ENCODE measurements at regions not wholly inside any gene's neighbourhood (a gene's known extent, or its start where the extent isn't known, plus 50 kb on each side); places are given as distances from the start of the nearest gene placed in this dataset.

DNA sequence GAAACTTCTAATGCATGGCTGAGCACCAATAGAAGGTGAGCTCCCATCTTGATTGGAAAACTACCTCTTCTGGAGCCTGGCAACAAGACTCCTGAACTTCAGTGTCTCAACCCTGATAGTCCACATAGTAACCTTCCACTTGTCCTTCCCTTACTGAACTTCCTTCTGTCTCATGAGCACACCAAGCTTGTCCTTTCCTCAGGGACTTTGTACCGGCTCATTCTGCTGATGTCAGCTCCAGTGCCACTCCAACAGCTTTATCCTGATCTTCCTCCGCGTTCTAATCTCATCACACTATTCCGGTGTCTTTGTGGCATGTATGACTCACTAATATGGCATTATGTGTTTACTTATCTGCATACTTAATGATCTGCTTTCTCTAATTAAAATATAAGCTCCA lies 862.0 kb upstream of the ID2 start:
- H3K4me1 ChIP-seq (ENCODE audit: control insufficient read depth in 4 of 4, insufficient read depth in 4 of 4, low read length in 3 of 4), result no peaks in the 10 kb centered on the region
- 67% methylated on average over 4 of the region's 4 CpGs for WGBS
- DNase-seq (ENCODE audit: low spot score), result no peak
- peaks cover 0 to 3% (median 0%) of the 10 kb centered on the region in 4 donors for H3K27me3 ChIP-seq (ENCODE audit: control insufficient read depth in 4 of 4, insufficient read depth in 4 of 4, low read length in 3 of 4)
- H3K9ac ChIP-seq (ENCODE audit: low read depth in 1 of 2, low read length in 2 of 2), result no peak overlapping the region
- H3K27ac ChIP-seq (ENCODE audit: low read depth in 1 of 2, low read length in 2 of 2), result no peak overlapping the region
- H3K9me3 ChIP-seq (ENCODE audit: control insufficient read depth in 4 of 4, low read length in 3 of 4), result no peaks in the 10 kb centered on the region
- TF ChIP-seq RAD21 (IDR thresholded peaks at IDR 0.05) (no peak), TAF1 (conservative IDR thresholded peaks at IDR 0.05) (no peak), SP1 (IDR thresholded peaks at IDR 0.05) (no peak), FOXA1 (IDR thresholded peaks at IDR 0.05) (no peak)
- TF ChIP-seq, protein P1, sequence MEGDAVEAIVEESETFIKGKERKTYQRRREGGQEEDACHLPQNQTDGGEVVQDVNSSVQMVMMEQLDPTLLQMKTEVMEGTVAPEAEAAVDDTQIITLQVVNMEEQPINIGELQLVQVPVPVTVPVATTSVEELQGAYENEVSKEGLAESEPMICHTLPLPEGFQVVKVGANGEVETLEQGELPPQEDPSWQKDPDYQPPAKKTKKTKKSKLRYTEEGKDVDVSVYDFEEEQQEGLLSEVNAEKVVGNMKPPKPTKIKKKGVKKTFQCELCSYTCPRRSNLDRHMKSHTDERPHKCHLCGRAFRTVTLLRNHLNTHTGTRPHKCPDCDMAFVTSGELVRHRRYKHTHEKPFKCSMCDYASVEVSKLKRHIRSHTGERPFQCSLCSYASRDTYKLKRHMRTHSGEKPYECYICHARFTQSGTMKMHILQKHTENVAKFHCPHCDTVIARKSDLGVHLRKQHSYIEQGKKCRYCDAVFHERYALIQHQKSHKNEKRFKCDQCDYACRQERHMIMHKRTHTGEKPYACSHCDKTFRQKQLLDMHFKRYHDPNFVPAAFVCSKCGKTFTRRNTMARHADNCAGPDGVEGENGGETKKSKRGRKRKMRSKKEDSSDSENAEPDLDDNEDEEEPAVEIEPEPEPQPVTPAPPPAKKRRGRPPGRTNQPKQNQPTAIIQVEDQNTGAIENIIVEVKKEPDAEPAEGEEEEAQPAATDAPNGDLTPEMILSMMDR (IDR thresholded peaks at IDR 0.05; ENCODE audit: low read depth, low read length, missing input control), result no peak
- TF ChIP-seq, protein P2, sequence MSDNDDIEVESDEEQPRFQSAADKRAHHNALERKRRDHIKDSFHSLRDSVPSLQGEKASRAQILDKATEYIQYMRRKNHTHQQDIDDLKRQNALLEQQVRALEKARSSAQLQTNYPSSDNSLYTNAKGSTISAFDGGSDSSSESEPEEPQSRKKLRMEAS (IDR thresholded peaks at IDR 0.05), result no peak
- TF ChIP-seq, protein P3, sequence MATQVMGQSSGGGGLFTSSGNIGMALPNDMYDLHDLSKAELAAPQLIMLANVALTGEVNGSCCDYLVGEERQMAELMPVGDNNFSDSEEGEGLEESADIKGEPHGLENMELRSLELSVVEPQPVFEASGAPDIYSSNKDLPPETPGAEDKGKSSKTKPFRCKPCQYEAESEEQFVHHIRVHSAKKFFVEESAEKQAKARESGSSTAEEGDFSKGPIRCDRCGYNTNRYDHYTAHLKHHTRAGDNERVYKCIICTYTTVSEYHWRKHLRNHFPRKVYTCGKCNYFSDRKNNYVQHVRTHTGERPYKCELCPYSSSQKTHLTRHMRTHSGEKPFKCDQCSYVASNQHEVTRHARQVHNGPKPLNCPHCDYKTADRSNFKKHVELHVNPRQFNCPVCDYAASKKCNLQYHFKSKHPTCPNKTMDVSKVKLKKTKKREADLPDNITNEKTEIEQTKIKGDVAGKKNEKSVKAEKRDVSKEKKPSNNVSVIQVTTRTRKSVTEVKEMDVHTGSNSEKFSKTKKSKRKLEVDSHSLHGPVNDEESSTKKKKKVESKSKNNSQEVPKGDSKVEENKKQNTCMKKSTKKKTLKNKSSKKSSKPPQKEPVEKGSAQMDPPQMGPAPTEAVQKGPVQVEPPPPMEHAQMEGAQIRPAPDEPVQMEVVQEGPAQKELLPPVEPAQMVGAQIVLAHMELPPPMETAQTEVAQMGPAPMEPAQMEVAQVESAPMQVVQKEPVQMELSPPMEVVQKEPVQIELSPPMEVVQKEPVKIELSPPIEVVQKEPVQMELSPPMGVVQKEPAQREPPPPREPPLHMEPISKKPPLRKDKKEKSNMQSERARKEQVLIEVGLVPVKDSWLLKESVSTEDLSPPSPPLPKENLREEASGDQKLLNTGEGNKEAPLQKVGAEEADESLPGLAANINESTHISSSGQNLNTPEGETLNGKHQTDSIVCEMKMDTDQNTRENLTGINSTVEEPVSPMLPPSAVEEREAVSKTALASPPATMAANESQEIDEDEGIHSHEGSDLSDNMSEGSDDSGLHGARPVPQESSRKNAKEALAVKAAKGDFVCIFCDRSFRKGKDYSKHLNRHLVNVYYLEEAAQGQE (IDR thresholded peaks at IDR 0.05), result no peak
- TF ChIP-seq, protein P4, sequence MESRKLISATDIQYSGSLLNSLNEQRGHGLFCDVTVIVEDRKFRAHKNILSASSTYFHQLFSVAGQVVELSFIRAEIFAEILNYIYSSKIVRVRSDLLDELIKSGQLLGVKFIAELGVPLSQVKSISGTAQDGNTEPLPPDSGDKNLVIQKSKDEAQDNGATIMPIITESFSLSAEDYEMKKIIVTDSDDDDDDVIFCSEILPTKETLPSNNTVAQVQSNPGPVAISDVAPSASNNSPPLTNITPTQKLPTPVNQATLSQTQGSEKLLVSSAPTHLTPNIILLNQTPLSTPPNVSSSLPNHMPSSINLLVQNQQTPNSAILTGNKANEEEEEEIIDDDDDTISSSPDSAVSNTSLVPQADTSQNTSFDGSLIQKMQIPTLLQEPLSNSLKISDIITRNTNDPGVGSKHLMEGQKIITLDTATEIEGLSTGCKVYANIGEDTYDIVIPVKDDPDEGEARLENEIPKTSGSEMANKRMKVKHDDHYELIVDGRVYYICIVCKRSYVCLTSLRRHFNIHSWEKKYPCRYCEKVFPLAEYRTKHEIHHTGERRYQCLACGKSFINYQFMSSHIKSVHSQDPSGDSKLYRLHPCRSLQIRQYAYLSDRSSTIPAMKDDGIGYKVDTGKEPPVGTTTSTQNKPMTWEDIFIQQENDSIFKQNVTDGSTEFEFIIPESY (IDR thresholded peaks at IDR 0.05), result no peak
- no peak overlapping the region for H3K4me3 ChIP-seq (ENCODE audit: low read depth in 1 of 3, low read length in 3 of 3)
- H3K36me3 ChIP-seq (ENCODE audit: control insufficient read depth in 4 of 4, insufficient read depth in 3 of 4, low read depth in 1 of 4, low read length in 3 of 4), result no peaks in the 10 kb centered on the region

DNA sequence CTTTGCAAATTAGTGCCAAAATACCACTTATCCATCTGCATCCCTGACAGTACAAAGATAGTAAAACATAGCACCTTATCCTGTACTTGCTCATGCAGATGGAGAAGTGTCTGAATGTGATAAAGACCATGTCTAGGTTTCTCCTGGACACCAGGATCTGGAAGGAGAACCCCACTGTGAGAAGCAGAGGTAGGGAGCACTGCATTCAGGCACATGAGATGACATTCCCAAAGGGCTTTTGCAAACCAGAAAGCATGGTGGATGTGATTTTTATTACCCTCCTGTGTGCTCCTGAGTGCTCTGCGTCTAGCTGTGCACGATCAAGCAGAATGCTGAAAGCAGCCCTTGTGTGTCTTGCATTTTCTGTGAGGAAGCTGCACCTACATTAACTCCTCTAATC lies 857.6 kb upstream of the ID2 start:
- H3K36me3 ChIP-seq (ENCODE audit: control insufficient read depth in 4 of 4, insufficient read depth in 3 of 4, low read depth in 1 of 4, low read length in 3 of 4), result no peaks in the 10 kb centered on the region
- no peak overlapping the region for H3K27ac ChIP-seq (ENCODE audit: low read depth in 1 of 2, low read length in 2 of 2)
- no peak overlapping the region for H3K4me3 ChIP-seq (ENCODE audit: low read depth in 1 of 3, low read length in 3 of 3)
- 89% methylated on average over 2 of the region's 2 CpGs for WGBS
- H3K27me3 ChIP-seq (ENCODE audit: control insufficient read depth in 4 of 4, insufficient read depth in 4 of 4, low read length in 3 of 4), result no peaks in the 10 kb centered on the region
- H3K9me3 ChIP-seq (ENCODE audit: control insufficient read depth in 4 of 4, low read length in 3 of 4), result no peaks in the 10 kb centered on the region
- no peak for DNase-seq (ENCODE audit: low spot score)
- H3K9ac ChIP-seq (ENCODE audit: low read depth in 1 of 2, low read length in 2 of 2), result no peak overlapping the region
- H3K4me1 ChIP-seq (ENCODE audit: control insufficient read depth in 4 of 4, insufficient read depth in 4 of 4, low read length in 3 of 4), result no peaks in the 10 kb centered on the region
- no peak for TF ChIP-seq FOXA2 (IDR thresholded peaks at IDR 0.05)
- TF ChIP-seq JUND (IDR thresholded peaks at IDR 0.05), result no peak
- TF ChIP-seq, protein P3 (IDR thresholded peaks at IDR 0.05), result no peak
- TF ChIP-seq, protein P4 (IDR thresholded peaks at IDR 0.05), result no peak
- TF ChIP-seq EGR1 (IDR thresholded peaks at IDR 0.05; ENCODE audit: low read depth in 2 of 2), result no peak
- TF ChIP-seq, protein P2 (IDR thresholded peaks at IDR 0.05), result no peak
- TF ChIP-seq RXRA (IDR thresholded peaks at IDR 0.05), result no peak
- TF ChIP-seq GABPA (IDR thresholded peaks at IDR 0.05 in 1 of 2, conservative IDR thresholded peaks at IDR 0.05 in 1 of 2), result no peak
- TF ChIP-seq NR2F2 (IDR thresholded peaks at IDR 0.05), result no peak
- TF ChIP-seq RAD21 (IDR thresholded peaks at IDR 0.05), result no peak
- TF ChIP-seq, protein P5, sequence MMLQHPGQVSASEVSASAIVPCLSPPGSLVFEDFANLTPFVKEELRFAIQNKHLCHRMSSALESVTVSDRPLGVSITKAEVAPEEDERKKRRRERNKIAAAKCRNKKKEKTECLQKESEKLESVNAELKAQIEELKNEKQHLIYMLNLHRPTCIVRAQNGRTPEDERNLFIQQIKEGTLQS (IDR thresholded peaks at IDR 0.05), result no peak
- TF ChIP-seq, protein P1 (IDR thresholded peaks at IDR 0.05; ENCODE audit: low read depth, low read length, missing input control), result no peak
